ENCODE measurements at regions not wholly inside any gene's neighbourhood (a gene's known extent, or its start where the extent isn't known, plus 50 kb on each side); places are given as distances from the start of the nearest gene placed in this dataset.

DNA sequence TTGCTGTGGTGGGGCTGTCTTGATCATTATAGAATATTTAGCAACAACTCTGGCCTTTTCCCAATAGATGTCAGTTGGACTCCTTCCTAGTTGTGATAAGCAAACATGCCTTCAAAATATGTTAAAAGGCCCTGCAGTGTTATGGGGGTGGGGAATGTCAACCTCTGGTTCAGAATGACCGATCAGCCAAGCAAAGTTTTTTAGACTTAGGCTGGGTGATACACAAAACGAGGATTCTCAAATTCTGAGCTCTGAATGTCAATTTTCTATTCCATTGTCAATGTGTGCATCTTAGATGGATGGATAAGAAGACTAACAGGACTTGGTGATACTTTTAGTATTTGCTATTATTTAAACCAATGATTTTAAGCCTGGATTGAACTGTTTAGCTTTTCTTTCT lies 940.0 kb upstream of the GRIA3 start:
- DNase-seq (ENCODE audit: insufficient read length, low spot score) (no peak), FAIRE-seq (no peak)
- TF ChIP-seq TAF1 (IDR thresholded peaks at IDR 0.05; ENCODE audit: low read depth, low read length) (no peak), PAX5 (IDR thresholded peaks at IDR 0.05; ENCODE audit: insufficient read depth, low read length, severe bottlenecking) (no peak), SPI1 (IDR thresholded peaks at IDR 0.05; ENCODE audit: low read depth, low read length) (no peak), POLR2A (IDR thresholded peaks at IDR 0.05; ENCODE audit: low read depth, low read length) (no peak), POU2F2 (IDR thresholded peaks at IDR 0.05; ENCODE audit: low read depth, low read length) (no peak), POLR2AphosphoS5 (IDR thresholded peaks at IDR 0.05; ENCODE audit: low read depth, low read length) (no peak)

DNA sequence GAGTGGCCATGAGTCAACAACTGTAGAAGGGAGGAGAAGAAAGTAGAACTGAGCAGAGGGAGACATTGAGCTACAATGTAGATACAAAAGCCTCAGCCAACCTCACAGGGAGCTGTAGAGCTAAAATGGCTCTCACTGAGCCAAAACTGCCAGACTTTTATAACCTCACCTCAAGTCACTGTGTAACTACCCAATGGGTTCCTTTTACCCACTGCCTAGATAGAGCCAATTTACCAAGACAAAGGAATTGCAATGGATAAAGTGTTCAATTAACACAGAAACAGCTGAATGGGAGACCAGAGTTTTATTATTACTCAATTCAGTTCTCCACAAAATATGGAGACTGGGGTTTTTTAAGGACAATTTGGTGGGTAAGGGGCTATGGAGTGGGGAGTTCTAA lies 938.9 kb upstream of the GRIA3 start:
- no peak for DNase-seq (ENCODE audit: insufficient read length, low spot score)
- TF ChIP-seq POU2F2 (IDR thresholded peaks at IDR 0.05; ENCODE audit: low read depth, low read length) (no peak), PAX5 (IDR thresholded peaks at IDR 0.05; ENCODE audit: insufficient read depth, low read length, severe bottlenecking) (no peak), TAF1 (IDR thresholded peaks at IDR 0.05; ENCODE audit: low read depth, low read length) (no peak), POLR2A (IDR thresholded peaks at IDR 0.05; ENCODE audit: low read depth, low read length) (no peak), SPI1 (IDR thresholded peaks at IDR 0.05; ENCODE audit: low read depth, low read length) (no peak), POLR2AphosphoS5 (IDR thresholded peaks at IDR 0.05; ENCODE audit: low read depth, low read length) (no peak)
- FAIRE-seq = no peak

DNA sequence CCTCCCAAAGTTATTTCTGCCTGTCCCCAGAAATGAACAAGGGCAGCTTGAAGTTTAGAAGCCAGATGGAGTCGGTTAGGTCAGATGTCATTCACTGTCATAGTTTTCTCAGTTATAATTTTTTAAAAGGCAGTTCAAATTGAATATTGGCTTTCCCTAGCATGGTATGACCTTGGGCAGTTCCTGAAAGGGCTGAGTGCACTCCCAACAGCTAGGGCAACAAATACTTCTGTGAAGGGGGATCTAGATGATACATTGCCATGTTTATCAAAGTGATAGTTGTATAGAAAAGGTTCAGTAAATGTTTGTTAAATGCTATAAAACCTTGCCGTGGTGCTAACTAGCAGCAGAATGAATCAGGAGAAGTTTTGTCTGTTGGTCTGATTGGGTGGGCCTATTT lies 938.1 kb upstream of the GRIA3 start:
- DNase-seq (ENCODE audit: insufficient read length, low spot score) (no peak), FAIRE-seq (no peak)
- TF ChIP-seq SPI1 (IDR thresholded peaks at IDR 0.05; ENCODE audit: low read depth, low read length) (no peak), PAX5 (IDR thresholded peaks at IDR 0.05; ENCODE audit: insufficient read depth, low read length, severe bottlenecking) (no peak), TAF1 (IDR thresholded peaks at IDR 0.05; ENCODE audit: low read depth, low read length) (no peak)

DNA sequence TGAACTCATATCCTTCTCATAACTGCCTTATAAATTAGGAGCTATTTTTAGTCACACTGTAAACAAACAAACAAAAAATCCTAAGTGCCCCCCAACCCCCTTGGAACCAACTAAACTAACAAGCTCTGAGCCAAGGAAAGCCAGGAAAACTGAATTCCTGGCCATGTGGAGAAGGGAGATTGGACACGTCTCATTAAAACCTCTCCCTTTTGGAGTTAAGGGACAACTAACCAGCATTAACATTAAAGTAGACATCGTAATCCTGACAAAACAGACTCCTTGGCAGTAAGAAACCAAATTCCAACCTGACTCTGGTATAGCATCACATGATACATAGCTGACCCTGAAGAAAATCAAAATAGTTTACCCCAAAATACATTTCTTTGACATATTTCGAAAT lies 937.1 kb upstream of the GRIA3 start:
- TF ChIP-seq POU2F2 (IDR thresholded peaks at IDR 0.05; ENCODE audit: low read depth, low read length) = no peak
- no peak for TF ChIP-seq POLR2AphosphoS5 (IDR thresholded peaks at IDR 0.05; ENCODE audit: low read depth, low read length)
- TF ChIP-seq POLR2A (IDR thresholded peaks at IDR 0.05; ENCODE audit: low read depth, low read length) = no peak
- TF ChIP-seq PAX5 (IDR thresholded peaks at IDR 0.05; ENCODE audit: insufficient read depth, low read length, severe bottlenecking) = no peak
- no peak for TF ChIP-seq SPI1 (IDR thresholded peaks at IDR 0.05; ENCODE audit: low read depth, low read length)
- TF ChIP-seq TAF1 (IDR thresholded peaks at IDR 0.05; ENCODE audit: low read depth, low read length) = no peak
- FAIRE-seq = no peak
- DNase-seq (ENCODE audit: insufficient read length, low spot score) = no peak

DNA sequence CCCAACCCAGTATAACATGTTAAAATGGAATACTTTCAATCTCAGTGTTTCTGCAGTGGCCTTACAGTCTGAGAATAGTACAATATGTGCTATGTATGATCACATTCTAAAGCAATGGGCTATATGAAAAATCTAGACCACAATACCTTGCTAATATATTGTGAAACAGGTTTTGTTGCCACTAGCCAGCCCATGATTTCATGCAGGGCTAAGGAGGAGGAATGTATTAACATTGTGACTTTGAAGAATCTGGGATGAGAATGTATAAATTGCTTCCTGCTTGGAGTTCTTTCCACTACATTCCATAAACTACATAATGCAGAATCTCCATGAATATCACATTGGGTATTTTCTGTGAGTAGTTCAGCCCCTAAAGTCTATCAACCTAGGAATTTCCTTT lies 935.4 kb upstream of the GRIA3 start:
- DNase-seq (ENCODE audit: insufficient read length, low spot score) = no peak
- no peak for FAIRE-seq
- TF ChIP-seq POU2F2 (IDR thresholded peaks at IDR 0.05; ENCODE audit: low read depth, low read length) = no peak
- TF ChIP-seq POLR2A (IDR thresholded peaks at IDR 0.05; ENCODE audit: low read depth, low read length) = no peak
- no peak for TF ChIP-seq PAX5 (IDR thresholded peaks at IDR 0.05; ENCODE audit: insufficient read depth, low read length, severe bottlenecking)
- no peak for TF ChIP-seq POLR2AphosphoS5 (IDR thresholded peaks at IDR 0.05; ENCODE audit: low read depth, low read length)
- TF ChIP-seq SPI1 (IDR thresholded peaks at IDR 0.05; ENCODE audit: low read depth, low read length) = no peak
- no peak for TF ChIP-seq TAF1 (IDR thresholded peaks at IDR 0.05; ENCODE audit: low read depth, low read length)

DNA sequence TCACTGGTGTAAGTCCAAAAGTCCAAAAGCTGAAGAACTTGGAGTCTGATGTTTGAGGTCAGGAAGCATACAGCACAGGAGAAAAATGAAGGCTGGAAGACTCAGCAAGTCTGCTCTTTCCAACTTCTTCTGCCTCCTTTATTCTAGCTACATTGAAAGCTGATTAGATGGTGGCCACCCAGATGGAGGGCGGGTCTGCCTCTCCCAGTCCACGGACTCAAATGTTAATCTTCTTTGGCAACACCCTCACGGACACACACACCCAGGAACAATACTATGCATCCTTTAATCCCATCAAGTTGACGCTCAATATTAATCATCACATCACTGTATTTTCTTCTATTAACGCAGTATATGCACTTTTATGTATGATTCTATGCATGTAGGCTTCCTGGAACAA lies 931.6 kb upstream of the GRIA3 start:
- FAIRE-seq (no peak), DNase-seq (ENCODE audit: insufficient read length, low spot score) (no peak)

DNA sequence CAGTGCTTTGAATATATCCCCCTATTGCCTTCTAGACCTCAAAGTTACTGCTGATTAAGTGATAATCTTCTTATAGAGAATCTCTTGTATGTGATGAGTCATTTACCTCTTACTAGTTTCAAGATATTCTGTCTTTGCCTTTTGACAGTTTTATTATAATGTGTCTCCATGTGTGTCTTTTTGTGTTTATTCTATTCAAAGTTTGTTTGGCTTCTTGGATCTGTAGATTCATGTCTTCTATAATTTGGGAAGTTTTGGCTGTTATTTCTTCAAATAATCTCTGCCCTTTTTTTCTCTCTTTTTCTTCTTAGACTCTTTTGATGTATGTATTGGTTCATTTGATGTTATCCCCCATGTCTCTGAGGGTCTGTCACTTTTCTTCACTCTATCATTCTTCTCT lies 915.7 kb upstream of the GRIA3 start:
- DNase-seq (ENCODE audit: insufficient read length, low spot score) (no peak), FAIRE-seq (no peak)

More for the DNA sequence above, 931.6 kb upstream of the GRIA3 start:
- TF ChIP-seq SPI1 (IDR thresholded peaks at IDR 0.05; ENCODE audit: low read depth, low read length) (no peak), TAF1 (IDR thresholded peaks at IDR 0.05; ENCODE audit: low read depth, low read length) (no peak), PAX5 (IDR thresholded peaks at IDR 0.05; ENCODE audit: insufficient read depth, low read length, severe bottlenecking) (no peak), POU2F2 (IDR thresholded peaks at IDR 0.05; ENCODE audit: low read depth, low read length) (no peak), POLR2AphosphoS5 (IDR thresholded peaks at IDR 0.05; ENCODE audit: low read depth, low read length) (no peak), POLR2A (IDR thresholded peaks at IDR 0.05; ENCODE audit: low read depth, low read length) (no peak)

DNA sequence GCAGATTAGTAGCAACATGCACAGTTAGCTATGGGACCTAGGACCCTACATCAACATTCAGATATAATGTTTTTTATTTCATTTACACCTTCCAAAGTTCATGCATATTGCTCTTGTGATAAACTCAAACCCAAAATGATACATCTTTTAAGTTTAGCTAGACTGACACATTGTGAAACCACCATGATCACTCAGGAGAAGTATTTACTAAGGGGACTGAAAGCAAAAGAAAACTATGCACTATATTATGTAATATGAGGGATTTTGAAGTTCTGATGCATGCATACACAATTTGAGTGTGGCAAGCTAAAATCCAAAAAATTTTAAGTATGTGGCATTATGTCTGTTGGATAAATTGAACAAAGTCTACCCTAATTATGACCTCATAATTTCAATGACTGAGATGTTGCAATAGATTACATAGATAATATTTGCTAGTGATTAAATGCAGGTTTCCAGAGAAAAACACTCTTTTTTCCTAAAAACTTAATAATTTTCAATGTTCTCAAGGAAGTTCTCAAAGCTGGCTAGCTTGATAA lies 914.8 kb upstream of the GRIA3 start:
- FAIRE-seq = no peak
- no peak for DNase-seq (ENCODE audit: insufficient read length, low spot score)

More for the DNA sequence above, 915.7 kb upstream of the GRIA3 start:
- TF ChIP-seq SPI1 (IDR thresholded peaks at IDR 0.05; ENCODE audit: low read depth, low read length) (no peak), POLR2AphosphoS5 (IDR thresholded peaks at IDR 0.05; ENCODE audit: low read depth, low read length) (no peak), POLR2A (IDR thresholded peaks at IDR 0.05; ENCODE audit: low read depth, low read length) (no peak), POU2F2 (IDR thresholded peaks at IDR 0.05; ENCODE audit: low read depth, low read length) (no peak), TAF1 (IDR thresholded peaks at IDR 0.05; ENCODE audit: low read depth, low read length) (no peak), PAX5 (IDR thresholded peaks at IDR 0.05; ENCODE audit: insufficient read depth, low read length, severe bottlenecking) (no peak)

DNA sequence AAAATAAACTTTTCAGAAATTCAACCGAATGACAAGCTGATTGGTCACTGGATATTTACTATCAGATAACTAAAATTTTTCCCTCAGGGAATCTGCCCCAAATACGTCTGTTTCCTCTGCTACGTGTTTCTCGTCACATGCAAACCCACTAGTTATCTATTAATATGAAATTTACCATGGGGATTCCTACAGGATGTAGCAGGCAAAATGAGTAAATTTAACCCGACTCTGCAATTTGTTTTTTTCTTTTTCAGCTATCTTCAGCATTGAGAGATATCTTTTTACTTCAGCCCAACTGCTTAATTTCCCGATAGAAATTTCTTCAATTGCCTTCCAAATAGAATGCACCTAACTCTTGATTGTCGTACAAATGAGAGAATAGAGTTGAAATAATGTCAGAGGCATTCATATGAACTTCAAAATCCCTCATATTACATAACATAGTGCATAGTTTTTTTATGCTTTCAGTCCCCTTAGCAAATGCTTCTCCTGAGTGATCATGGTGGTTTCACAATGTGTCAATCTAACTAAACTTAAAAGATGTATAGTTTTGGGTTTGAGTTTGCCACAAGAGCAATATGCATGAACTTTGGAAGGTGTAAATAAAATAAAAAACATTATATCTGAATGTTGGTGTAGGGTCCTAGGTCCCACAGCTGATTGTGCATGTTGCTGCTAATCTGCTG lies 913.1 kb upstream of the GRIA3 start:
- TF ChIP-seq POLR2AphosphoS5 (IDR thresholded peaks at IDR 0.05; ENCODE audit: low read depth, low read length) (no peak), SPI1 (IDR thresholded peaks at IDR 0.05; ENCODE audit: low read depth, low read length) (no peak), POLR2A (IDR thresholded peaks at IDR 0.05; ENCODE audit: low read depth, low read length) (no peak), TAF1 (IDR thresholded peaks at IDR 0.05; ENCODE audit: low read depth, low read length) (no peak), PAX5 (IDR thresholded peaks at IDR 0.05; ENCODE audit: insufficient read depth, low read length, severe bottlenecking) (no peak), POU2F2 (IDR thresholded peaks at IDR 0.05; ENCODE audit: low read depth, low read length) (no peak)
- DNase-seq (ENCODE audit: insufficient read length, low spot score) (no peak), FAIRE-seq (no peak)

More for the DNA sequence above, 914.8 kb upstream of the GRIA3 start:
- no peak for TF ChIP-seq SPI1 (IDR thresholded peaks at IDR 0.05; ENCODE audit: low read depth, low read length)
- TF ChIP-seq POLR2A (IDR thresholded peaks at IDR 0.05; ENCODE audit: low read depth, low read length) = no peak
- TF ChIP-seq TAF1 (IDR thresholded peaks at IDR 0.05; ENCODE audit: low read depth, low read length) = no peak
- no peak for TF ChIP-seq PAX5 (IDR thresholded peaks at IDR 0.05; ENCODE audit: insufficient read depth, low read length, severe bottlenecking)
- no peak for TF ChIP-seq POLR2AphosphoS5 (IDR thresholded peaks at IDR 0.05; ENCODE audit: low read depth, low read length)
- TF ChIP-seq POU2F2 (IDR thresholded peaks at IDR 0.05; ENCODE audit: low read depth, low read length) = no peak
